ENCODE measurements at regions not wholly inside any gene's neighbourhood (a gene's known extent, or its start where the extent isn't known, plus 50 kb on each side); places are given as distances from the start of the nearest gene placed in this dataset.

GRCh38 chr22:22062306-22062793, 79.8 kb upstream of the TOP3B start:
- no peak overlapping the region for H3K27ac ChIP-seq
- in situ Hi-C loops (cut with HindIII; ENCODE audit: low pct_ligation_motif_present, low sequenced_read_pairs), result no loop called here
- TF ChIP-seq CTCF (IDR thresholded peaks at IDR 0.05; ENCODE audit: low read depth, low read length, missing control alignments), result no peak
- no peak for DNase-seq
- H3K36me3 ChIP-seq (replicated peaks), result no peaks in the 10 kb centered on the region
- no peak overlapping the region for H3K4me3 ChIP-seq (ENCODE audit: low read depth, low read length)
- peaks cover 31% of the 10 kb centered on the region for H3K27me3 ChIP-seq (replicated peaks)

- no peak overlapping the region for H3K27ac ChIP-seq
- TF ChIP-seq CTCF (IDR thresholded peaks at IDR 0.05; ENCODE audit: low read depth, low read length, missing control alignments), result peak; percentile 31
- peak; percentile 17 for DNase-seq
- H3K36me3 ChIP-seq (replicated peaks), result no peaks in the 10 kb centered on the region
- in situ Hi-C loops (cut with HindIII; ENCODE audit: low pct_ligation_motif_present, low sequenced_read_pairs), result no loop called here
- H3K27me3 ChIP-seq (replicated peaks), result peaks cover 34% of the 10 kb centered on the region
- H3K4me3 ChIP-seq (ENCODE audit: low read depth, low read length), result no peak overlapping the region
These were observed 78.8 kb upstream of the TOP3B start for GRCh38 chr22:22061085-22062077.

- peak; percentile 91 for TF ChIP-seq CTCF (IDR thresholded peaks at IDR 0.05; ENCODE audit: low read depth, low read length, missing control alignments)
- Histone ChIP-seq H3K27me3 (replicated peaks) (peaks cover 34% of the 10 kb centered on the region), H3K27ac (no peak overlapping the region), H3K36me3 (replicated peaks) (no peaks in the 10 kb centered on the region), H3K4me3 (ENCODE audit: low read depth, low read length) (no peak overlapping the region)
- DNase-seq, result peak; percentile 21
- in situ Hi-C loops (cut with HindIII; ENCODE audit: low pct_ligation_motif_present, low sequenced_read_pairs), result no loop called here
These were observed 77.9 kb upstream of the TOP3B start for GRCh38 chr22:22060200-22061084.

- no peaks in the 10 kb centered on the region for H3K36me3 ChIP-seq (replicated peaks)
These were observed 76.9 kb upstream of the TOP3B start for GRCh38 chr22:22059291-22060002.

More at GRCh38 chr22:22059291-22060002, 76.9 kb upstream of the TOP3B start:
- no peak overlapping the region for H3K27ac ChIP-seq
- H3K4me3 ChIP-seq (ENCODE audit: low read depth, low read length), result no peak overlapping the region
- DNase-seq, result no peak
- peaks cover 31% of the 10 kb centered on the region for H3K27me3 ChIP-seq (replicated peaks)
- in situ Hi-C loops (cut with HindIII; ENCODE audit: low pct_ligation_motif_present, low sequenced_read_pairs), result no loop called here
- TF ChIP-seq CTCF (IDR thresholded peaks at IDR 0.05; ENCODE audit: low read depth, low read length, missing control alignments), result no peak

Data from brain microvascular endothelial cell (primary cell).